ENCODE measurements at regions not wholly inside any gene's neighbourhood (a gene's known extent, or its start where the extent isn't known, plus 50 kb on each side); places are given as distances from the start of the nearest gene placed in this dataset.

GRCh38 chr5:107254902-107255234 lies 415.9 kb downstream of the EFNA5 start:
- no peaks in the 10 kb centered on the region for H3K36me3 ChIP-seq
- no peaks in the 10 kb centered on the region for H3K9me3 ChIP-seq (ENCODE audit: low read depth)
- H3K27ac ChIP-seq, result no peak overlapping the region
- H3K4me3 ChIP-seq, result no peak overlapping the region
- H3K27me3 ChIP-seq, result no peaks in the 10 kb centered on the region
- TF ChIP-seq, protein P1, sequence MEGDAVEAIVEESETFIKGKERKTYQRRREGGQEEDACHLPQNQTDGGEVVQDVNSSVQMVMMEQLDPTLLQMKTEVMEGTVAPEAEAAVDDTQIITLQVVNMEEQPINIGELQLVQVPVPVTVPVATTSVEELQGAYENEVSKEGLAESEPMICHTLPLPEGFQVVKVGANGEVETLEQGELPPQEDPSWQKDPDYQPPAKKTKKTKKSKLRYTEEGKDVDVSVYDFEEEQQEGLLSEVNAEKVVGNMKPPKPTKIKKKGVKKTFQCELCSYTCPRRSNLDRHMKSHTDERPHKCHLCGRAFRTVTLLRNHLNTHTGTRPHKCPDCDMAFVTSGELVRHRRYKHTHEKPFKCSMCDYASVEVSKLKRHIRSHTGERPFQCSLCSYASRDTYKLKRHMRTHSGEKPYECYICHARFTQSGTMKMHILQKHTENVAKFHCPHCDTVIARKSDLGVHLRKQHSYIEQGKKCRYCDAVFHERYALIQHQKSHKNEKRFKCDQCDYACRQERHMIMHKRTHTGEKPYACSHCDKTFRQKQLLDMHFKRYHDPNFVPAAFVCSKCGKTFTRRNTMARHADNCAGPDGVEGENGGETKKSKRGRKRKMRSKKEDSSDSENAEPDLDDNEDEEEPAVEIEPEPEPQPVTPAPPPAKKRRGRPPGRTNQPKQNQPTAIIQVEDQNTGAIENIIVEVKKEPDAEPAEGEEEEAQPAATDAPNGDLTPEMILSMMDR (IDR thresholded peaks at IDR 0.05; ENCODE audit: low read depth, low read length), result no peak
- no peak for DNase-seq (ENCODE audit: low read depth in 1 of 2, low spot score in 1 of 2)
- H3K4me1 ChIP-seq (ENCODE audit: low read depth), result no peaks in the 10 kb centered on the region

GRCh38 chr5:107254214-107254901 lies 416.4 kb downstream of the EFNA5 start:
- no peak overlapping the region for H3K27ac ChIP-seq
- H3K36me3 ChIP-seq, result no peaks in the 10 kb centered on the region
- TF ChIP-seq, protein P1 (IDR thresholded peaks at IDR 0.05; ENCODE audit: low read depth, low read length), result no peak
- H3K4me3 ChIP-seq, result no peak overlapping the region
- no peaks in the 10 kb centered on the region for H3K9me3 ChIP-seq (ENCODE audit: low read depth)
- no peak for DNase-seq (ENCODE audit: low read depth in 1 of 2, low spot score in 1 of 2)
- H3K27me3 ChIP-seq, result no peaks in the 10 kb centered on the region
- no peaks in the 10 kb centered on the region for H3K4me1 ChIP-seq (ENCODE audit: low read depth)

DNA sequence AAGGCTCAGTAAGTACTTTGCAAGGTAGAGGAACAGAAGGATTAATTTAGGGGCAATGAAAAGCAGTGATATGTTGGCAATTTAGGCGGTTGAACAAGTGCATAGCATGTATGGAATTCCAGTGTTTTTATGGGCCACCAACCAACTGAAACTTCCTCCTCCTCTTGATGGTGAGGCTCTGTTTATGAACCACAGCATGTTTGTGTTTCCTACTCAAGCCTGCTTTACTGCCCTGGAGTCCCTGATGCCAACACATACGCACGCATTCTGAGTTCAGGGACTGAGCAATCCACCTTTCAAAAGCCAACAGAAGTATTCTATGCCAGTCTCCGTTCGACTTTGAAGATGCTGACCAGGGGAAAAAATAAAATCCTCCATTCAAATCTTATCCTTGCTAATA lies 417.5 kb downstream of the EFNA5 start:
- TF ChIP-seq, protein P1 (IDR thresholded peaks at IDR 0.05; ENCODE audit: low read depth, low read length), result no peak
- Histone ChIP-seq H3K4me1 (ENCODE audit: low read depth) (no peaks in the 10 kb centered on the region), H3K4me3 (no peak overlapping the region), H3K36me3 (no peaks in the 10 kb centered on the region), H3K27ac (no peak overlapping the region), H3K9me3 (ENCODE audit: low read depth) (no peaks in the 10 kb centered on the region), H3K27me3 (no peaks in the 10 kb centered on the region)
- DNase-seq (ENCODE audit: low read depth in 1 of 2, low spot score in 1 of 2), result no peak

GRCh38 chr5:107251151-107251550 lies 419.6 kb downstream of the EFNA5 start:
- H3K27me3 ChIP-seq, result no peaks in the 10 kb centered on the region
- no peaks in the 10 kb centered on the region for H3K4me1 ChIP-seq (ENCODE audit: low read depth)
- H3K9me3 ChIP-seq (ENCODE audit: low read depth), result no peaks in the 10 kb centered on the region
- TF ChIP-seq, protein P1 (IDR thresholded peaks at IDR 0.05; ENCODE audit: low read depth, low read length), result no peak
- DNase-seq (ENCODE audit: low read depth in 1 of 2, low spot score in 1 of 2), result no peak
- no peak overlapping the region for H3K27ac ChIP-seq
- no peak overlapping the region for H3K4me3 ChIP-seq
- no peaks in the 10 kb centered on the region for H3K36me3 ChIP-seq

GRCh38 chr5:107248066-107248695 lies 422.6 kb downstream of the EFNA5 start:
- DNase-seq (ENCODE audit: low read depth in 1 of 2, low spot score in 1 of 2), result peak; percentile 65 to 76
- no peaks in the 10 kb centered on the region for H3K4me1 ChIP-seq (ENCODE audit: low read depth)
- H3K27ac ChIP-seq, result no peak overlapping the region
- H3K4me3 ChIP-seq, result no peak overlapping the region
- TF ChIP-seq, protein P1 (IDR thresholded peaks at IDR 0.05; ENCODE audit: low read depth, low read length), result peak; percentile 82
- no peaks in the 10 kb centered on the region for H3K9me3 ChIP-seq (ENCODE audit: low read depth)
- no peaks in the 10 kb centered on the region for H3K36me3 ChIP-seq
- no peaks in the 10 kb centered on the region for H3K27me3 ChIP-seq
